GM21447 (cell line): ENCODE measurements at regions not wholly inside any gene's neighbourhood (a gene's known extent, or its start where the extent isn't known, plus 50 kb on each side); places are given as distances from the start of the nearest gene placed in this dataset.
"Not testable (repeated sequence)": the region's sequence is repeated elsewhere in the genome, so short reads cannot be mapped to it uniquely, and the experiment has no call there.

Experiments used
- ATAC-seq: cut with Tn5 transposase; IDR thresholded peaks from one replicate; pipeline ENCODE4 v1.9.1; 2021; ENCODE audit not compliant: unreplicated experiment

DNA sequence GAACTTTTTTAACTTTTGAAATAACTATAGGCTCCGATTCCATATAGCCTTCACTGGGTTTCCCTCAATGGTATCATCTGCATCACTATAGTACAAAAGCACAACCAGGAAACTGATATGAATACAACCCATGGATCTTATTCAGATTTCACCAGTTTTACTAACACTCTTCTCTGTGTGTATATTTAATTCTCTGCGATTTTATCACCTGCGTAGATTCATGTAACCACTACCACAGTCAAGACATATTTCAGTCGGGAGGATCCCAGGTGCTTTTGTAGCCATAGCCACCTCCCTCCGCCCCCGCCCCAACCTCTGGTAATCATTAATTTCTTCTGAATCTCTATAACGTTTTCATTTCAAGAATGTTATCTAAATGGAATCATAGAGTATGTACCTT, 82.8 kb upstream of the C7orf33 start:
- no peak for ATAC-seq

DNA sequence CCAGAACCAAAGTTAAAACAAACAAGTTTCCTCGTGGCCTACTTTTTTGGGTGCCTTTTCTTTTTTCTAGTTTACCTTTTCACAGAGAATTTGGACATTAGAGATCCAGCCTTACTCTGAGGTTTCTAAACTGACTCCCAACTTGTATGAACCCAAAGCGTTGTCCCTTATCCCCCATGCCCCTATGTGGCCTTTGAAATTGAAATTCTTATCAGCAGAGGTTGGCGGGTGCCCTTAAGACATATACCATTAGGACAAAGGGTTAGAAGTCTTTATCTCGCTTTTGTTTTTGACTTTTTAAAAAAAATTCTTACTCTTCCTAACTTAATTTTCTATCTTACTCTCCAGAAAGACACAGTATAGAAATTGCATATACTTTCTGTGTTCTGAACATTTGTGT, 76.3 kb upstream of the C7orf33 start:
- ATAC-seq = no peak

DNA sequence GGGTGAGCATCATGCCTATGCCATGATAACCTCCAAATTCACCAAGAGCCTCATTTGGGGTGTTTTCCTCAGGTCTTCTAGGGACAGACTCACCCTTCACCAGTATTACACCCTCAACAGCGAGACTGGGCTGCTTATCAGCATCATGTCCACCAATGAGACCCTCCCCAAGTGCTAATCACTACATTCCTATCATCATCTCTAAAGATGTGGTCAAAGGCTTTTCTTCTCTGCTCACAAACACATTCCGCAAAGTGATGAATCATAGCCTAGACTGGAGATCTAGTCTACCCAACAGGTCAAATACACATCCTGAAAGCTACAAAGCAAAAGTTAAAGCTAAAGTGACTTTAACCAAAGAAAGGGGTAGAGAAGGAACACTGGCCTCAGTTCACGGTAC, 75.3 kb upstream of the C7orf33 start:
- ATAC-seq = no peak

DNA sequence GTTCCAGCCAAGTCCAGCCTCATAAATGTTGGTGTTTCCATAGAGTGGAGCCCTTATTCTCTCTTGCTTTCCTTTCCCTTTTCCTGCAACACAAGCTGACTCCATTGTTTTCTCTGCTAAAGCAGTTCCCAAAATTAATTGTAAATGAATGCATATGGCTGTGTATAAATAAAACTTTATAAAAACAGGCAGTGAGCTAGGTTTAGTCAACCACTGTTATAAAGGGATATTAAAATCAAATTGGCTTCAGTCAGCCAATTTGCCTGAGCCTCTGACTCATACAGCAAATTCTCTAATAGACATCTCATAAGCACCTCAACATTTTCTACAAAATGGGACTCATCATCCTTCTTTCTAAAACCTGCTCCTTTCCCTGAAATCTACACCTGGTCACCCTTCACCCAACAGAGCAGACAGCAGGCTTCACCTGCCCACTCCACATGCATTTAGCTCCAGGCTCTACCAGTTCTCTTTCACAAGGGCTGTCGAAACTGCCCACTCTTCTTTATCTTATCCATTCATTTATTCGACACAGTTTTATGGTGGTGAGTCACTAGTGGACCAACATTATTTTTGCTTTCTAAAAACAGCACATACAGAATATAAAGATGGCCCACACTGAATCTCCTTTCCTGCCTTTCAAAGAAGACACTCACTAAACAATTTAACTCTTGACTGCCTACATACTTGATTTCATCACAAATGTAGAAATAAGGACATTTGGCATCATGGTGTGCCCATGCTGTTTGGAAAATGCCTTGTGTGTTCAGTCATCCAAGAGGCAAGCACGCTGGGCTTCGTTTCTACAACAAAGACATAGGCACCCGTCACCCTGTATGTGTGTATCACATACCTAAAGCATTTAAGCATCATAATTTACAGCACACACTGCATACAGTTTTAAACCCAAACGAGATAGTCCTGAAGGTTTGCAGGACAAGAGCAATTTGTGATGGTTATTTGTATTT, 74.6 kb upstream of the C7orf33 start:
- no peak for ATAC-seq

DNA sequence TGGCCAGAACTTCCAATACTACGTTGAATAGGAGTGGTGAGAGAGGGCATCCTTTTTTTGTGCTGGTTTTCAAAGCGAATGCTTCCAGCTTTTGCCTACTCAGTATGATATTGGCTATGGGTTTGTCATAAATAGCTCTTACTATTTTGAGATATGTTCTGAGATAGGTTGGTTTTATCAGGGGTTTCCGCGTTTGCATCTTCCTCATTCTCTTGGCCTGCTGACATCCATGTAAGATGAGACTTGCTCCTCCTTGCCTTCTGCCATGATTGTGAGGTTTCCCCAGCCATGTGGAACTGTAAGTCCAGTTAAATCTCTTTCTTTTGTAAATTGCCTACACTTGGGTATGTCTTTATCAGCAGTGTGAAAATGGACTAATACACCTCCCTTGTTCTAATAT, 71.2 kb upstream of the C7orf33 start:
- ATAC-seq = not testable (repeated sequence)

DNA sequence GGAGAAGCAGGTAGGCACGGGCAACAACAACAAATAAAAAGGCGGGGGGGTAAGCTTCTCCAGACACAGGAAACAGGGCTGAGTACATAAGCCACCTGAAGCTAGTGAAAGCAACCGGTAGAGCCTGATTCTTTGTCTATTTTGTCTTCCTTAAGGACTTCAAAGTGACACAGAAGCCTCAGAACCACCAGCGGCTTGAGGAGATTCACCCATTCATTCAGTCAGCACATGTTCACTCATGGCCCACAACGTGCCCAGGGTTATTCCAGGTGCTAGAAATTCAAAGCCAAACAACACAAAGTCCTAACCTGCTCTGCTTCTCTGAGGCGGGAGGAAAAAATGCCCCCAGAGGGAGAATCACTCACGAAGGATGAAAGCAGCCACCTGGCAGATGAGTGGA, 69.3 kb upstream of the C7orf33 start:
- ATAC-seq = no peak

DNA sequence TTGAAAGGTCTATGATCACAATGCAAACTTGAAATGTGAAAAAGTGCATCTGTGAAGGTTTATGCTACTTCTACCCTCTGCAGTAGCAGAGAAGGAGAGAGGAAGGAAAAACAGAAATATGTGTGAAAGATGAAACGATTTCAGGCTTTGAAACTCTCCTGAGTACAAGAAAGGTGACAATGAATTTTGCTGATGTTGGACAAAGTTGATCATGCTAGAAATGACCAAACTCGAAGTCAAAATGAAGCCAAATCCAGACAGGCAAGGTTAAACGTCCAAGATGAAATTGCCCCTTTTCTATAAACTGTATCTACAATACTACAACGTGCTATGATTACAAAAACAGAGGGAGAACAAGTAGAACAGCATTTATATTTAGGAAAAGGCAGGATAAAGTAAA, 67.0 kb upstream of the C7orf33 start:
- no peak for ATAC-seq

DNA sequence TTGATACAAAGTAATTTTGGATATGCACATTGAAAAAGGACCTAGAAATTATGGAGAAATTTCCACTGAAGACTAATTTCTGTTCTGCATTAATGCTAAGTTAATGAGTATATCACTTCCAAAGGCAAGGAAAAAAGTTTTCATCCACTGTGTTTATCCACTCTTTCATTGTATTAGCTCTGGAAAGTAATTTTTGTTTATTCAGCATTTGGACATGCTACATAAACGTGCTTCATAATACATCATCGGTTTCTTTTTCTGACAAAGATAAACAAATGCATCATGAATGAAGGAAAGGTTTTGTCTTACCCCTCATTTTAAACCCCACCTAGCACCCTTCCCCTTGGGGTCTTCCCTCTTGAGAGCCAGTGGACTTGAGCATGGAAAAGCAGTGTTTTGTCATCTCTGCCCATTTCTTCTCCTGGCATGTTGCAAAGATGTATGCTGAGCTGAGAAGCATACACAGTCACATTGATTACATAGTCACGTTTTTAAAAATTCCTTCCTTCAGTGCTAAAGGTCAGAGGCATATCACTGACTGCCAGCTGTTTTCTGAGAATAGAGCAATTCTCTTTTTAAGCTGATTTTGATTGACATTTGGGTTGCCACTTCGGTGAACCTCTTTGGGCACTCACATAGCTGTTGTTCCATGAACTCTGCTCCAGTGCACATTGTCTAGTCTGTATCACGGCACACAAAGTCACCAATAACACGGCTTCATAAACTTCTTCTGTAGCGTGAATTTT, 65.9 kb upstream of the C7orf33 start:
- no peak for ATAC-seq

DNA sequence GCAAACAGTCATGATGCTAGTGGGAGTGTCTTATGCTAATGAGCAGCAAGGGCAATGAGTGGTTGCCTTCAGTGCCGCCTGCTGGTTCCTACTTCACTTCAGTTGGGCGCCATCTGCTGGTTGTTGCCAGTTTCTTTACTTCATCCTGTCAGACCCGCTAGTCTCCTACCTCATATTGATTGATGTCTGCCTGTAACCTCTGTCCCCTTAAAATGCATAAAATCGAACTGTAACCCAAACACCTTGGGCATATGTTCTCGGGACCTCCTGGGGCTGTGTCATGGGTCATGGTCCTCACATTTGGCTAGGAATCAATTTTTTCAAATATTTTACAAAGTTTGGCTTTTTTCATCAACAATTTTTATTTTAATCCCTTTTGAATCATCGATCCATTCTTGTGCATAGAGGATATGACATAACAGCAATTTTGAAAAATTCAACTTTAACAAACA, 62.8 kb upstream of the C7orf33 start:
- ATAC-seq = peak; percentile 100

DNA sequence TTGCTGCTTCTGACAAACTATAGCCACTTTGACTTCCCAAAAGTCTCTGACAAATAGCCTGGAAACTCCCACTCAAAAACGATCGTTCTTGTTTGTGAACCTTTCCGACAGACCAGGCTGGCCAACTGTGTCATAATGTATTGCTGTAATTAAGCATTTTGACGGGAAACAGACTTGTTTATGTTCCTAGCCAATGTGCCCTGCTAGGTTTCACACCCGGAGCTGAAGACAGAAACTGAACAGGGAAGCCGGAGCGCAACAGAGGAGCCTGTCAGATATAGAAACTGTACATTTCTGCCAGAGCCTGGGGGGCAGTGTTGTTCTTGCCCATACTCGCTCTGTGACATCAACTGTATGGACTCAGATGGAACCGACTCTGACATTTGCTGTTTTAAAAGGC, 55.3 kb upstream of the C7orf33 start:
- peak; percentile 57 for ATAC-seq

DNA sequence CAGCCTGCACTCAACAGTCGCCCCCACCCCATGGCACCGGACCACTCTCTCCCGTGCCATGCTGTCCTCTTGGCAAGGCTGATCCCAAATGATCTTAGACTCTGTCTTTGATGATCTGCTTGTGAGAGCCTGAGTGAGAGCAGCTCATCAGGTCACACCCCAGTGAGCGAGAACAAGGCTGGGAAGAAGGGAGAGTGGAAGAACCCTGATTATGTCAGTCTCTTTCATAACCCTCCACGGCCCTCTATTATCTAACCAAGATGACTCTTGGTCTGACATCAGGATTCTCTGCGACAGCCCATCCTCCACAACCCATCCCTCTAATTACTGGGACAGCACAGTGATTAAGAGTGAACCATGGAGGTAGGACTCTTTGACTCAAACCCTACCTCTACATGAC, 53.1 kb upstream of the C7orf33 start:
- no peak for ATAC-seq

DNA sequence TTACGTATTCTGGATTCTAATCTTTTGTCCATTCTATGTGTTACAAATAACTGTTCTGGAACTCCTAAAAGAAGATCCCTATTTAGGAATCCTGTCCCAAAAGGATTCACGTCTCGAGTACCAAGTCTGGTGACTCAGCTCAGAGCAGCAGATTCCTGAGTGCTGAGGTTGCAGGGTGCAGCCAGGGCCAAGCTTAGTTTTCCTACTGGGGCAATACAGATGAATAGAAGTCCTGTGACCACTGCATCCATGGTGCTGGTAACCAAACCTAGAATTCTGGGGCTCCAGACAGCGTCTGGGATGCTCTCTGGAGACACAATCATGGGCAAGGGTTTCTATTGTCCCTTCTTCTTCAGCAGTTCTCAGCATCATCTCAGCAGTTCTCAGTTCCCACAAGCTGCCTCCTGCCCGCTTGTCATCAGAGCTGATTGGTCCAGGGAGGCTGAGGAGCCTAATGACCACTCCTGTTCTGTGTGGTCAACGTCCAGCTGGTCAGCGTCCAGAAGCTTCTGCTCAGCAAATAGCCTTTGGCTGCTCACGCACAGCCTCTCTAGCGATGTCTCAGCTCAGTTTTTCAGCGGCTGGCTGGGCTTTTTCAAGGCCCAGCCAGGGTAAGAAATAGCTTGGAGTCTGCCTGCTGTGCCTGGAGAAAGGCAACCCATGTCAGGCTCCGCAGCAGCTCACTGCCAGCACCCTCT, 50.4 kb upstream of the C7orf33 start:
- no peak for ATAC-seq
